ENCODE measurements at regions not wholly inside any gene's neighbourhood (a gene's known extent, or its start where the extent isn't known, plus 50 kb on each side); places are given as distances from the start of the nearest gene placed in this dataset.
"Not testable (repeated sequence)": the region's sequence is repeated elsewhere in the genome, so short reads cannot be mapped to it uniquely, and the experiment has no call there.

DNA sequence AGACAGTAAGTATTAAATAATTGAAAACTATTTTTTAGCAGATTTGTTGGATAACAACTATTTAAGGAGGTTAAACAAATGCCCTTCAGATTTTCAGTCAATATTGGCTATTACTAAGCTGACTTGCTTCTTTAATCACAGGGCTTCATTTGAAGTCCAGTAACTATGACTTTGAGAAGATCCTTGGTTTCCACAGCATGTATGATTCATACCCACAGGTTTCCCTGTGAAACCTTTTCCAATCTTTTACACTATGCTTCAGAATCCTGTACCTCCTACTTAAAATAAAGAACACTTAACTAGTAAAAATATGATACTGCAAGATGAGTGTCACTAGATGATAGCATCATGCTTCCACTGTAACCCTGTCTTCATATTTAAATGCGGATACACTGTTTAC lies 211.9 kb downstream of the SPATA31A1 start:
- DNase-seq: not testable (repeated sequence)

DNA sequence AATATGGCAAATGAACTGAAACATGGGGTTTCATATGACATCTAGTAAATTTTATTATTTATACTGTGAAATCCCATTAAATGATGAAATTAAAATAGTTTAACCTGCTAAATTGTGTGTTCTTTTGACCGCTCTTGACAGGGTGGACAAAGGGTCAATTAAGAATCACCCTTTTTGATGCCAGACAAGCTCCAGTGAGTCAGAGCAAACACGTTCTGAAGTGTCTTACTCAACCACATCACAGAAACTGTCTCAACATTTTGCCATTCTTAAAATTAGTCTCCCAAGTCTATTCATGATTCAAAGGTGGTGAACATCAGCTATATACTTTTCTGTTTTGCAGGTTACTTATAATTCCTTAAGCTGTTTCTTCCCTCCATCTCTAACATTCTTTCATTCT lies 213.4 kb downstream of the SPATA31A1 start:
- not testable (repeated sequence) for DNase-seq

GRCh38 chr9:39573024-39574022 lies 217.9 kb downstream of the SPATA31A1 start:
- DNase-seq: not testable (repeated sequence)

DNA sequence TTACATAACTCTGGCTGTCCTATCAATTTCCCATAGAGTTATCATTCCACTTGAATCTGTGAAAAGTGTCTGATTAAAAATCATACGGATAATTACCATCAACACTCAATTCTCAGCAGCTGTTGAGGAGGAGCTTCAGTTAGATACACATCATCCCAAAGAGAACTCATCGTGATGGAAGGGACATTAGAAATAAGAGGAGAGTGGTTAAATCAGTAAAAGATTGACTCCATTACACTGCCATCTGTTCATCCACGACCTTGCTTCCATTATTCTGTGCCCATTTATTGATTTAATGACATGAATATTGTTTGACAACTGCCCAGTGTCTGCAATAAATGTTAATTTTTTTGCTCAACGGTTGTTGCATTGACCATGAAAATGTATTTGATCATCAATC lies 223.5 kb downstream of the SPATA31A1 start:
- not testable (repeated sequence) for DNase-seq

- DNase-seq: not testable (repeated sequence)
Observed at GRCh38 chr9:39581296-39581695, 225.8 kb downstream of the SPATA31A1 start.

DNA sequence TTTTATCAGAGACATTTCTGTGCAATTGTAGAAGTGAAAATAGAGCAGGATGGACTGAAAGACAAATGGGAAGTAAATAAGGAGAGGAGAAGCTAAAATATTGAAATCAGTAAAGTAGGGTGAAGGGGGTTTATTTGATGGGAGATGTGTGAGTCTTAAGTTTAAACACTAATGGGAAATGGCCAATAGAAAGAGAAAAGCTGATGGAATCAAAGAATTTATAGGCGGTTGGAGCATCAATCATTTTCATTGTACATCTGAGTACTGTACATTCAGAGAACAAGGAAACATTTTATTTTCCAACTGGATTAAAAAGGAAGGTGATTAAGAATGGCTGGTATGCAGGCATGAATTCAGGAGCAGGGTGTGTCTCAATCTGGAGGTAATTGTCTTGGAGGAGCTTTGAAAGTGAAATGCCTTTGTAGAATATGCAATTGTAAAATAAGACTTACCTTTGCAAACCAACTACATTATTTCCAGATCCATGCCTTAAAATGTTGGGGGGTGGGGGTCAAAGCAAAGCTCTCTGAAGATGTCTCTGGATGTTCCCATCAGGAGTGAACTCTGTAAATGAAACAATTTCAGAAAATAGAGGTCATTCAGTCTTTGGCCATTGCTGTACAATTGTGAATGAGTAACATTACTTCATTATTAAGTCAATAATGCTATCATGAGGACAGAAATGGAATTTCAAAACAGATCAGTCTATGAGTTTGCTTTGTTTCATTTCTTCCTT lies 227.4 kb downstream of the SPATA31A1 start:
- DNase-seq: not testable (repeated sequence)

GRCh38 chr9:39583413-39583747 lies 227.9 kb downstream of the SPATA31A1 start:
- not testable (repeated sequence) for DNase-seq

DNA sequence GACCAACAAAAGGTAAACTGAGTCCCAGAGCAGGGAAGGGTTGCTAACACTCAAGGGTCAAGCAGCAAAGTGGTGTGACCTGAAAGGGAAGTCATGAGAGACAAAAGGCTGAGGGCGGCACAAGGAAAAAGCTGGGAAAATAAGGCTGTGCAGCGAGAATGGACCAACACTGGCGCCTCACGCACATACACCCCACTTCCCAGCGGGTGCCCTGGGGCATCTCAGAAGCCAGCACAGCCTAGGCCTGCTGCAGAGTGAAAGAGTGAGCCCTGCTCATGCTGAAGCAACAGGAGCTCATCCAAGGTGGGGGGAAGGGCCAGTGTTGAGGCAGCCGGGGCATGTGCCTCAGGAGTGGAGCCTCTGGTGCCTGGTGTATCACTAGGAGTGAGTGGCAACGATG lies 229.8 kb downstream of the SPATA31A1 start:
- DNase-seq: not testable (repeated sequence)

- no peak for DNase-seq
Observed at GRCh38 chr9:39587844-39588499, 232.5 kb downstream of the SPATA31A1 start.

DNA sequence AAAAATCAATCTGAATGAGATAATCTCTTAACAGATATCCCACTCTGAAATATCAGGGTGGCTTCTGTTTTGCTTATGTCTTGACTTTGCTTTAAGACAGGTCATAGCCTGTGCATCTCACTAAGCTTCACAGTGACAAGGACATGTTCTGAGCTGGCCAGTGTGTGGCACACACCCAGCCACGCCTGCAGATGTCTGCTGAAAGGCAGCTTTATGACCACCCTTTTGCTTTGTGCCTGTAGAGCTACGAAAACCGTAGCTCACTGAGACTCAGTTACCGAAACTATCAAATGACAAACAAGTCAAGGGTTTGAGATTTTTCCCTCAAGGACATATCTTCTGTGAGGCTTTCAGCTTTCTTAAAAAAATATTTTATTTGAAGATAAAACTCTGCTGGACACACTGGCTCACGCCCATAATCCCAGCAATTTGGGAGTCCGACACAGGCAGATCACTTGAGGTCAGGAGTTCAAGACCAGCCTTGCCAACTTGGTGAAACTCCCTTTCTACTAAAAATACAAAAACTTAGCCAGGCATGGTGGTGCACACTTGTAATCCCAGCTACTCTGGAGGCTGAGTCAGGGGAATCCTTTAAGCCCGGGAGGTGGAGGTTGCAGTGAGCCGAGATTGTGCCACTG lies 233.2 kb downstream of the SPATA31A1 start:
- DNase-seq: no peak

DNA sequence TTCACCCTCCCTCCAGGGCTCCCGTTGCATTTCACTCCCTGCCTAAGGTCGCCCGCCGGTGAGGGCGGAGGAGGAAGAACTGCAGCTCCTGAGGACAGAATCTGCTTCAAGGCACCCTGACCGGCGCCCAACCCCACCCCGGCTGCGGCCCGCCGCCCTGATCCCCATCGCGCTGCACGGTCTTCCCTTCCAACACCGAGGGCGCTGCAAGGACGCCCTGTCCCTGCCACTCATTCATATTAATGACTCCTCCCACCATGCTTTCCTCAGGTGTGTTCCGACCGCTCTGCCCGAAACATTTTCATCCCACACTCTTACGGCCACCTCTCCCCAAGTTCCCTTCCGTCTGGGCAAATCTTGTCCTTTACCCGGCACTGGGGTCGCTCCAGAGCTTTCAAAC lies 248.6 kb downstream of the SPATA31A1 start:
- DNase-seq: not testable (repeated sequence)

GRCh38 chr9:39611449-39612231 lies 256.2 kb downstream of the SPATA31A1 start:
- DNase-seq: not testable (repeated sequence)

GRCh38 chr9:39616480-39616879 lies 261.0 kb downstream of the SPATA31A1 start:
- not testable (repeated sequence) for DNase-seq

DNA sequence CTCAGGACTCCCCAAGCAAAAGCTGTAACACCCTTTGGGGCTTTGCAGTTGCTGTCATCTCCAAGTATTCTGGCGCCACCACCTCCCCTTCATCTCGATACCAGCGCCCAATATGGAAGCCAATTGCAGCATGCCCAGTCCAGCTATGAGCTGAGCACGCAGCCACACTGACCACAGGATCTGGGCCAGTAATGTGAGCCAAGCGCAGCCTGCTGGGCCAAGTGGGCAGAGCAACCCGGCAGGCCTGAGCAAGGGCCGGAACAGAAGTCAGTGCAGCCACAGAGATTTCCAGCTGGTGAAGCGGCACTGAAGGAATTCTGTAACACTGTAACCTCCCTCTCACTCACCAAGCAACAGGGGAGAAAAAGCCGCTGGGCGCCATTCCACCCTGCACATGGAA lies 268.6 kb downstream of the SPATA31A1 start:
- not testable (repeated sequence) for DNase-seq

- not testable (repeated sequence) for DNase-seq
Observed at GRCh38 chr9:39632071-39632470, 276.6 kb downstream of the SPATA31A1 start.

GRCh38 chr9:39649029-39649428 lies 293.6 kb downstream of the SPATA31A1 start:
- not testable (repeated sequence) for DNase-seq

DNA sequence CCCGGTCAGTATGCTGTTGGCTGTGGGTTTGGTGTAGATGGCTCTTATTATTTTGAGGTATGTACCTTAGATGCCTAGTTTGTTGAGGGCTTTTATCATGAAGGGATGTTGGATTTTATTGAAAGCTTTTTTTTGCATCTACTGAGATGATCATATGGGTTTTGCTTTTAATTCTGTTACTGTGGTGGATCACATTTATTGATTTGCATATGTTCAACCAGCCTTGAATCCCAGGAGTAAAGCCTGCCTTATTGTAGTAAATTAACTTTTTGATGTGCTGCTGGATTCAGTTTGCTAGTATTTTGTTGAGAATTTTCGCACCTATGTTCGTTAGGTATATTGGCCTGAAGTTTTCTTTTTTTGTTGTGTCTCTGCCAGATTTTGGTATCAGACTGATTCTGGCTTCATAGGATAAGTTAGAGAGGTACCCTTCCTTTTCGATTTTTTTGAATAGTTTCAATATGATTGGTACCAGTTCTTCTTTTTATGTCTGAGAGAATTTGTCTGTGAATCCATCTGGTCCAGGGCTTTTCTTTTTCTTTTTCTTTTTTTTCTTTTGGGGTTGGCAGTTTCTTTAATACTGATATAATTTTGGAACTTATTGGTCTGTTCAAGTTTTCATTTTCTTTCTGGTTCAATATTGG lies 301.6 kb downstream of the SPATA31A1 start:
- not testable (repeated sequence) for DNase-seq

- DNase-seq: not testable (repeated sequence)
Observed at GRCh38 chr9:39663020-39663419, 307.6 kb downstream of the SPATA31A1 start.

DNA sequence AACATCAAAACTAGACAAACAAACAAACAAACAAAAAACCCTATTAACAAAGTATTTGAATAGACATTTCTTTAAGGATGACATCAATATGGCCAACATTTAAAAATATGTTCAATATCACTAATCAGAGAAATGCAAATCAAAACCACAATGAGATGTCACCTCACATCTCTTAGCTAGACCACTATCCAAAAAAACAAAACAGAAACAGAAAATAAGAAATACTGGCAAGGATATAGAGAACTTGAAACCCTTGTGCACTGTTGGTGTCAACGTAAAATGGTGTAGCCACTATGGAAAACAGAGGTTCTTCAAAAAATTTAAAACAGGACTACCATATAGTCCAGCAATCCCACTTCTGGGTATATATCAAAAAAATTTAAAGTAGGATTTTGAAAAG lies 308.2 kb downstream of the SPATA31A1 start:
- DNase-seq: not testable (repeated sequence)

DNA sequence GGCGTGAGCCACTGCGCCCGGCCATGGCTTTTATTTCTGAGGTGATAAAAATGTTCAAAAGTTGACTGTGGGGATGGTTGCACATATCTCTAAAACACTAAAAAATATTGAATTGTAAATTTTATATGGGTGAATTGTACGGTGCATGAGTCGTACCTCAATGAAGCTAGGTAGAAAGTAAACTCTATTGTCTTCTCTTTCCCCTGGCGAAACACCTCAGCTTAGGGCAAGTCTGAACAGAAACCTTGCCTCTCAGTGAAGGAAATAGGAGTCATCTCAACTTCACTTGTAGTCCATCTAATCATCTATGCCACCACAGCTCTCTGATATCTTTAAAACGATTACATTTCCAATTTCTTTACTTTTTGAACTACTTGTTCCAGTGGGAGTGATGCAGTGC lies 309.6 kb downstream of the SPATA31A1 start:
- DNase-seq: not testable (repeated sequence)

Data from dermis blood vessel endothelial cell (primary cell).